ENCODE measurements at regions not wholly inside any gene's neighbourhood (a gene's known extent, or its start where the extent isn't known, plus 50 kb on each side); places are given as distances from the start of the nearest gene placed in this dataset.

- TF ChIP-seq, protein P1, sequence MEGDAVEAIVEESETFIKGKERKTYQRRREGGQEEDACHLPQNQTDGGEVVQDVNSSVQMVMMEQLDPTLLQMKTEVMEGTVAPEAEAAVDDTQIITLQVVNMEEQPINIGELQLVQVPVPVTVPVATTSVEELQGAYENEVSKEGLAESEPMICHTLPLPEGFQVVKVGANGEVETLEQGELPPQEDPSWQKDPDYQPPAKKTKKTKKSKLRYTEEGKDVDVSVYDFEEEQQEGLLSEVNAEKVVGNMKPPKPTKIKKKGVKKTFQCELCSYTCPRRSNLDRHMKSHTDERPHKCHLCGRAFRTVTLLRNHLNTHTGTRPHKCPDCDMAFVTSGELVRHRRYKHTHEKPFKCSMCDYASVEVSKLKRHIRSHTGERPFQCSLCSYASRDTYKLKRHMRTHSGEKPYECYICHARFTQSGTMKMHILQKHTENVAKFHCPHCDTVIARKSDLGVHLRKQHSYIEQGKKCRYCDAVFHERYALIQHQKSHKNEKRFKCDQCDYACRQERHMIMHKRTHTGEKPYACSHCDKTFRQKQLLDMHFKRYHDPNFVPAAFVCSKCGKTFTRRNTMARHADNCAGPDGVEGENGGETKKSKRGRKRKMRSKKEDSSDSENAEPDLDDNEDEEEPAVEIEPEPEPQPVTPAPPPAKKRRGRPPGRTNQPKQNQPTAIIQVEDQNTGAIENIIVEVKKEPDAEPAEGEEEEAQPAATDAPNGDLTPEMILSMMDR (IDR thresholded peaks at IDR 0.05; ENCODE audit: low read depth, low read length) = no peak
- no peak for TF ChIP-seq EZH2phosphoT487 (IDR thresholded peaks at IDR 0.05; ENCODE audit: low read depth)
Measured at GRCh38 chr4:12929784-12930183, 554.4 kb downstream of the RAB28 start.
